ENCODE measurements at regions not wholly inside any gene's neighbourhood (a gene's known extent, or its start where the extent isn't known, plus 50 kb on each side); places are given as distances from the start of the nearest gene placed in this dataset.
"Not testable (repeated sequence)": the region's sequence is repeated elsewhere in the genome, so short reads cannot be mapped to it uniquely, and the experiment has no call there.

DNA sequence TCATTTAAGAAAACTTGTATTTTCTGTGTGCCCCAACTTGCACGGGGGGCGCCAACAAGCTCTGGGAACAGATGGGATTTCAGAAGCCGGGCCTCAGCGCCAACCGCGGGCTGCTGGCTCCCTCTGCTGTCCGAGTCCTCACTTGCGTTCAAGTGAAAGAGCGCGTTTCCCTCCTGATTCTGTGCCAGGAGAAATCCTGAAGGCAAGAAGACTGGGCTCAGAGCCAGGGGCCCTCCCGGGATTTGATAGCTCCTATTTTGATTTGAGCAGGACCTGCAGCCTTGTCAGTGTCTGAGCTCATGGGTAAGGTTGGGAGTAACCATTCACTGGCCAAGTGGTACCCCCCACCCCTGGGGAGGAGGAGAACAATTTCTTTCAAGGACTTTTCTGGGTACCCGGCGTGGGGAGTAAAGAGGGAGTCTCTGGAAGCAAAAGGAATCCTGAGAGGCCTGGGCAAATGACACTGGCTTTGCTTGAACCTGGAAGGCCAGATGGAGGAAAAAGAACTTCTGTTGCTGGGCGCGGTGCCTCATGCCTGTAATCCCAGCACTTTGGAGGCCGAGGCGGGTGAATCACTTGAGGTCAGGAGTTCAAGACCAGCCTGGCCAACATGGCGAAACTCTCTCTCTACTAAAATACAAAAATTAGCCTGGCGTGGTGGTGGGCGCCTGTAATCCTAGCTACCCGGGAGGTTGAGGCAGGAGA lies 179.0 kb upstream of the RGS6 start:
- Mint-ChIP-seq H3K27me3 (no peaks in the 10 kb centered on the region), H3K36me3 (ENCODE audit: insufficient read depth) (no peaks in the 10 kb centered on the region), H3K4me3 (no peak overlapping the region), H3K27ac (ENCODE audit: low read depth) (no peak overlapping the region), H3K4me1 (no peaks in the 10 kb centered on the region), H3K9me3 (no peaks in the 10 kb centered on the region)
- DNase-seq (ENCODE audit: low spot score in 2 of 2) (peak; percentile 54 to 60), ATAC-seq (replicated peaks; ENCODE audit: extremely low read depth, poor library complexity, severe bottlenecking) (no peak)

DNA sequence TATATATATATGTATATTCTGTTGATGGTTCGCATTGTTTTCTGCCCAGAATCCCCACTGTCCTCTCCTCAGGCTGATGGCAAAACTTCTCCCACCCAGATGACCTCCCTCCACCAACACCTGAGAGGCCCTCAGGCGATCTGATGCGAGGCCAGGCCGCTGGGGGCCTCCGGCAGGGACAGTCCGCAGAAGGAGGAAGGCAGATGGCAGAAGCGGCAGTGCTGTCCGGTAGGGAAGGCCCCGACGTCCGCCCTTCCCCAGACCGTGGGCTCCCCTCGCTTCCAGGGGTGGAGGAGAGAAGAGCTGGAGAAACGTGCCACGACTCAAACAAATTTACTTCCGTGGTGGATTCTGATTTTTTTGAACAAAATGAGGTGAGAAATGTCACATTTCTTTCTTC lies 178.3 kb upstream of the RGS6 start:
- DNase-seq (ENCODE audit: low spot score in 2 of 2) (no peak), ATAC-seq (replicated peaks; ENCODE audit: extremely low read depth, poor library complexity, severe bottlenecking) (no peak)
- Mint-ChIP-seq H3K36me3 (ENCODE audit: insufficient read depth) (no peaks in the 10 kb centered on the region), H3K9me3 (no peaks in the 10 kb centered on the region), H3K27me3 (no peaks in the 10 kb centered on the region), H3K4me3 (no peak overlapping the region), H3K27ac (ENCODE audit: low read depth) (no peak overlapping the region), H3K4me1 (no peaks in the 10 kb centered on the region)

DNA sequence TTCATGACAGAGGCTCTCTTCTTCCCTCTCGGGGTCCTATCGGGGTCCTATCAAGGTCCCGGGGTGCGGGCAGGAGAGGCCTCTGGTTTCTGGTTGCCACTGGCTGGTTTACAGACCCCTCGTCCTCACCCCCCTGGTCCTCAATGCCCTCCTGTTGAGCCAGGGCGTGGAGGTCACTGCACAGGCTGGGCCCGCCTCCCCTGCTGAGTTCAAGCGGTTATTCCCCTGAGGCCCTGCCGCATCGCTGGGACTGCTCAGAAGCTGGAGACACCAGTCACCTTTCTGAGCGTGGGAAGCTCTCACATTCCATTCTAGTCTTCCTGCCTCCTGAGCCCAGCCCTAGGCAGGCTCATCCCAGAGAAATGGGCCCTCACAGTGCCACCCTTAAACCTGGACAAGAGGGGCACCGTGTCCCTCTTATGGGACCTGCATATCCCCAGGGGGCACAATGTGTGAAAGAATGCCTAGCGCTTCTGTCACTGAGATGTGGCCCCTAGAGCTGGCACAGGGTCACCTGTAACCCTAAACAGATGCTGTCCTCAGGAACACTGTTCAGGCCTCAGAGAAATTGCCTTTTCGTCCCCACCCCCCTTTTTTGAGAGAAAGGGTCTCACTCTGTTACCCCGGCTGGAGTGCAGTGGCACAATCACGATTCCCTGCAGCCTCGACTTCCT lies 177.7 kb upstream of the RGS6 start:
- no peak for ATAC-seq (replicated peaks; ENCODE audit: extremely low read depth, poor library complexity, severe bottlenecking)
- no peak overlapping the region for H3K27ac Mint-ChIP-seq (ENCODE audit: low read depth)
- H3K4me1 Mint-ChIP-seq, result no peaks in the 10 kb centered on the region
- H3K4me3 Mint-ChIP-seq, result no peak overlapping the region
- no peaks in the 10 kb centered on the region for H3K9me3 Mint-ChIP-seq
- no peaks in the 10 kb centered on the region for H3K36me3 Mint-ChIP-seq (ENCODE audit: insufficient read depth)
- DNase-seq (ENCODE audit: low spot score in 2 of 2), result no peak
- H3K27me3 Mint-ChIP-seq, result no peaks in the 10 kb centered on the region

DNA sequence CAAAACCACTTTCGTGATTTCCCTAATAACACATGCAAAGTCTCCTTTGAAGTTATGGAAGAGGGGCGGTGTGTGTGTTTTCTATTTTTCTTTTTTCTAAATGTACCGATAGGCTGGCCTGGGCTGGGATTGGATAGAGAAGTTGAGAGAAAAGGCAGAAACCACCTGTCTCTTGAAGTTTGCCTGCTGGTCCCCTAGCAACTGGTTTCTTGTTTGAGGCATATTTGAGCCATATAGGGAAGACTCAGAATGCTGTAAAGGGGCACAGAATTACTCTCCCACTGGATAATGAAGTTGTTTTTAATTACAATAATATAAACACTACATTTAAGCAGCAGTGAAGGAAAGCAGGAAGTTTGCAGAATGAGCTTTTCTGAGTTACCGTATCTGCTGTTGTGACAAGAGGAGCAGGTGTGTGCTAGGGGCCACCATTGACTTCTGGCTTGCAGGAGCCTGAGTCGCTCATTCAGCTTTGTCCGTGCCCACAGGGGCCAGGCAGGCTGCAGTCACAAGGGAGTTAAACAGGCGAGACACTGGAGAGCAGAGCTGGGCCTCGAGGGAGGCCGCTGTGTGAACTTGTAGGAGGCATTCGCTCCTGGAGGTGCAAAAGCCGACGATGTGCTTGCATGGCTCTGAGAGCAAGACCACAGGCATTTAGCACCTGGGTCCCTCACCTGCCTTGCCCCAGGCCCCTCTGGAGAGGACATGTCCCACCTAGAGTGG lies 173.8 kb upstream of the RGS6 start:
- Mint-ChIP-seq H3K4me1 (no peaks in the 10 kb centered on the region), H3K4me3 (no peak overlapping the region), H3K9me3 (no peaks in the 10 kb centered on the region), H3K27me3 (peaks cover 14% of the 10 kb centered on the region), H3K36me3 (ENCODE audit: insufficient read depth) (no peaks in the 10 kb centered on the region), H3K27ac (ENCODE audit: low read depth) (no peak overlapping the region)
- ATAC-seq (replicated peaks; ENCODE audit: extremely low read depth, poor library complexity, severe bottlenecking) (no peak), DNase-seq (ENCODE audit: low spot score in 2 of 2) (no peak)

DNA sequence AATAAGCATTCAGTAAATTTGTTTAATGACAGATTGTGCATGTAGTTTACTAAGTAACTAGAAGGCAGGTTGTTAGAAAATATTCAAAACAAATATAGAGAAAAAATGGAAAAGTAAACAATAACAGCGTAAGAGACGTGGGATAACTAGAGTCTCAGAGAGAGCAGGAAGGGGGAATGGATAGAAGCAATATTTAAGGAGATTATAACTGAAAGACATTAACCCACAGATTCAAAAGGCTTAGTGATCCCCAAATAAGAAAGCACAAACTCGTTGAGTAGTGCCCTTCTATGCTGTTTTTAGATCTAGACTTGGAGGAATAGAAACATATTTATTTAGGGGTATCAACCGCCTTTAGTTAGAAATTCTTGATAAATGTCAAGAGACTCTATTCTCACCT lies 169.7 kb upstream of the RGS6 start:
- no peak overlapping the region for H3K4me3 Mint-ChIP-seq
- DNase-seq (ENCODE audit: low spot score in 2 of 2) (no peak), ATAC-seq (replicated peaks; ENCODE audit: extremely low read depth, poor library complexity, severe bottlenecking) (no peak)
- no peaks in the 10 kb centered on the region for H3K36me3 Mint-ChIP-seq (ENCODE audit: insufficient read depth)
- no peaks in the 10 kb centered on the region for H3K4me1 Mint-ChIP-seq
- no peak overlapping the region for H3K27ac Mint-ChIP-seq (ENCODE audit: low read depth)
- H3K9me3 Mint-ChIP-seq, result no peaks in the 10 kb centered on the region
- peaks cover 44% of the 10 kb centered on the region for H3K27me3 Mint-ChIP-seq

DNA sequence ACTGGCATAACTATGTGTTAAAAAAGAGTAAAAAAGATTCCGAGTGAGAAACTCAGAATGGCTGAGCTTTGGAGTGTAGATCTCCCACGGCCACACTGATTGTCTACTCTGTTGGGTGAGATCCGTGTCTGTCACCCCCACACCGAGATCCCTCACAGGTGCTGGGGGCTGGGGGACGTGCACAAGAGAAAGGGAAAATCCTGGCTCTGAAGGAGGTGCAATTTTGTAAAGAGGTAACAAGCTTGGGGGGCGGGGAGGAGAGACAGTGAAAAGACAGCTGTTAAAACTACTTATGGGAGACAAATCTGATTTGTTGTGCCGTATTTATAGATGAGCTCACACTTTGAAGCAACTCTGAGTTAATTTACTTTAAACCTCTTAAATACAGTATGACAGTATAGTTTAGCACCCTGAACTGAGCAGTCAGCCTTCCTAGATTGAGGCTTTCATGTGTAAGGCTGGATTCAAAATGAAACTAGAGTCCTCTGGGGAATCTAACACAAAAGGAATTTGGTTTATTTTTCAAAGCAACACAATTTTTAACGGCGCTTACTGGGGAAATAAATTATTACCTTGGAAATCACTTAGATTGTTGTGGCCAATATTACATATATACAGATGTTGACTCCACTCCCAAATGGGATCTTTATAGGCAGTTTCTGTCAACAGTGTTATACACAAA lies 167.4 kb upstream of the RGS6 start:
- no peaks in the 10 kb centered on the region for H3K9me3 Mint-ChIP-seq
- DNase-seq (ENCODE audit: low spot score in 2 of 2), result no peak
- no peak for ATAC-seq (replicated peaks; ENCODE audit: extremely low read depth, poor library complexity, severe bottlenecking)
- H3K4me1 Mint-ChIP-seq, result no peaks in the 10 kb centered on the region
- H3K27ac Mint-ChIP-seq (ENCODE audit: low read depth), result no peak overlapping the region
- H3K27me3 Mint-ChIP-seq, result peaks cover 44% of the 10 kb centered on the region
- no peak overlapping the region for H3K4me3 Mint-ChIP-seq
- no peaks in the 10 kb centered on the region for H3K36me3 Mint-ChIP-seq (ENCODE audit: insufficient read depth)

DNA sequence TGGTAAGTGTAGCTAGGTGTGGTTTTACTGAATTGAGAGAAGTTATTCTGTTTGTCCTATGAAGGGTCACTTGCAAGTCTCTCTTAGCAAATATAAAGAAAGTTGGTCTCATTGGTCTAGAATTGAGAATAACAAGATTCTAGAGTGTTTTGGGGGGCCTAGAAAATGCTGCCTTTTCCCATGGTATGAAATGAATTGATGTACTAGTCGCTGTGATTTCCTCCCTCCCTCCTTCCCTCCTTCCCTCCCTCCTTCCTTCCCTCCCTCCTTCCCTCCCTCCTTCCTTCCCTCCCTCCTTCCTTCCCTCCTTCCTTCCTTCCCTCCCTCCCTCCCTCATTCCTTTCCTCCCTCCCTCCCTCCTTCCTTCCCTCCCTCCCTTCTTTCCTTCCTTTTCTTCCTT lies 166.7 kb upstream of the RGS6 start:
- Mint-ChIP-seq H3K4me3 (no peak overlapping the region), H3K9me3 (no peaks in the 10 kb centered on the region), H3K4me1 (no peaks in the 10 kb centered on the region), H3K27me3 (peaks cover 44% of the 10 kb centered on the region), H3K36me3 (ENCODE audit: insufficient read depth) (no peaks in the 10 kb centered on the region), H3K27ac (ENCODE audit: low read depth) (no peak overlapping the region)
- ATAC-seq (replicated peaks; ENCODE audit: extremely low read depth, poor library complexity, severe bottlenecking) (no peak), DNase-seq (ENCODE audit: low spot score in 2 of 2) (no peak)

DNA sequence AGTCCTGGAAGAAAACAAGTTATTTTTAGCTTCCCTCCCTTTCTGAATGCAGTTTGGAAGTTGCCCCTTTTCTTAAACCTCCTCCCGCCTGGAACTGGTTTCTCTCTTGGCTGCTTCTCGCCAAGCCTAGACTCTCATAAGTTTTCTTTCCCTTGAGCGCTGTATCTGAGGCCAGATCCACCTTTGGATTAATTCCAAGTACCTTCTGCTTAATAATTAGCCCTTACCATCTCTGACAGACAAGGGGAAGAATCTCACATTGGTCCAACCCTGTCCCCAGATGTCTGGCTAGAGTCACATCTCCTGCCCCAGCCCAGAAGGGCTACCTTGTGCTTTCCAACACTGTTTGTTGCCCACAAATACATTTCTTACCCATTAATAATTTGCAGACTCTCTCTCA lies 161.8 kb upstream of the RGS6 start:
- DNase-seq (ENCODE audit: low spot score in 2 of 2), result no peak
- H3K36me3 Mint-ChIP-seq (ENCODE audit: insufficient read depth), result no peaks in the 10 kb centered on the region
- no peaks in the 10 kb centered on the region for H3K9me3 Mint-ChIP-seq
- H3K27me3 Mint-ChIP-seq, result peaks cover 20% of the 10 kb centered on the region
- no peak overlapping the region for H3K4me3 Mint-ChIP-seq
- ATAC-seq (replicated peaks; ENCODE audit: extremely low read depth, poor library complexity, severe bottlenecking), result no peak
- H3K4me1 Mint-ChIP-seq, result no peaks in the 10 kb centered on the region
- H3K27ac Mint-ChIP-seq (ENCODE audit: low read depth), result no peak overlapping the region

DNA sequence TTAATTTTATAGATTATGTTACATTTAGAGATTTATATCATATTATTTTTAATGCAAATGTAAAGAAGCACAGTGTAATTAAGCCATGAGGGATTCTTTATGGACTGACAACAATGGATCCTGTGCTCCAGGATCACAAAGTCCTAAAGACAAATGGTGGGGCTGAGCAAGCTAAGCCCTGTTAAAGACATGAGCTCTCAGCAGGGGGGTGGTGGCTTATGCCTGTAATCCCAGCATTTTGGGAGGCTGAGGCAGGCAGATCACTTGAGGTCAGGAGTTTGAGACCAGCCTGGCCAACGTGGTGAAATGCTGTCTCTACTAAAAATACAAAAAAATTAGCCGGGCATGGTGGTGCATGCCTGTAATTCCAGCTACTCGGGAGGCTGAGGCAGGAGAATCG lies 160.8 kb upstream of the RGS6 start:
- H3K36me3 Mint-ChIP-seq (ENCODE audit: insufficient read depth); DNase-seq (ENCODE audit: low spot score in 2 of 2); H3K4me3 Mint-ChIP-seq; H3K9me3 Mint-ChIP-seq; H3K27me3 Mint-ChIP-seq; ATAC-seq (replicated peaks; ENCODE audit: extremely low read depth, poor library complexity, severe bottlenecking); H3K27ac Mint-ChIP-seq (ENCODE audit: low read depth); H3K4me1 Mint-ChIP-seq: not testable (repeated sequence)

DNA sequence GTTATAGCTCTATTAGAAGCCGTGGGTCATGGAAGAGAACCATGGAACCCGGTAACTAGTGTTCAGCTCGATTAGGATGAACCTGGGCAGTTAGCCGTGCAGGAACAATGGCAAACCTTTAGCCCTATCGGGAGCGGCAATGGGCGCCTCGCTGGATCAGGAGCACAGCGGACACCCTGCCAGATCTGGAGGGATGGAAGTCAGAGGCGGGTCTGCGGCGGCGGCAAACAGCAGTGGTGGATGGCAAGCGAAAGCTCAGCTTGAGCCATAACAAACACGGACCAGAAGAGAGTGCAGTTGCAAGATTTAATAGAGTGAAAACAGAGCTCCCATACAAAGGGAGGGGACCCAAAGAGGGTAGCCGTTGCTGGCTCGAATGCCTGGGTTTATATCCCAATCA lies 160.2 kb upstream of the RGS6 start:
- not testable (repeated sequence) for H3K4me1 Mint-ChIP-seq; ATAC-seq (replicated peaks; ENCODE audit: extremely low read depth, poor library complexity, severe bottlenecking); H3K27me3 Mint-ChIP-seq; DNase-seq (ENCODE audit: low spot score in 2 of 2); H3K36me3 Mint-ChIP-seq (ENCODE audit: insufficient read depth); H3K9me3 Mint-ChIP-seq; H3K27ac Mint-ChIP-seq (ENCODE audit: low read depth); H3K4me3 Mint-ChIP-seq

DNA sequence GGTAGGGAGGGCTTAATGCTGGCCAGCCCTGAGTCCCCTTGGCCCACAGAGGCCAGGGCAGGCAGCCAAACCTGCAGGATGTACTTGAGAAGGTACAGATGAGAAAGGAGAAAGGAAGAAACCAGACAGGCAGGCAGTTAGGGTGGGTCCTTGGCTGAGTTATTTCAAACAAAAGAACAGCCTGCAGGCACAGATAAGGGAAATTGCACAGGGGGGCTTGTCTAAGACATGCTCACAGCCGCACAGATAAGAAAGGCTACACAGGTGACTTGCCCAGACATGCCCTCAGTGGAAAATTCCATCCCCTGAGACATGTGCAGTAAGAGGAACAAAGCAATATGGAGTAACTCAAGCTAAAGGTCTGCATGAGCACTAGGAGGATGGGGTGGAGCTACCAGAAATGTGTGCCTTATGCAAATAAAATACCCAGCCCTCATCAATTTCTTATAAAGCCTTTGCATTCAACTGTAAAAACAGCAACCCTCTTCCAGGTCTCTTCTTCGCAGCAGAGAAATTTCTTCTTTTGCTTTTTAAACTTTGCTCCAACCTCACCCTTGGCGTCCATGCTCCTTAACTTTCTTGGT lies 158.2 kb upstream of the RGS6 start:
- ATAC-seq (replicated peaks; ENCODE audit: extremely low read depth, poor library complexity, severe bottlenecking) (no peak), DNase-seq (ENCODE audit: low spot score in 2 of 2) (no peak)
- H3K4me3 Mint-ChIP-seq, result no peak overlapping the region
- peaks cover 6% of the 10 kb centered on the region for H3K4me1 Mint-ChIP-seq
- H3K27me3 Mint-ChIP-seq, result peaks cover 10% of the 10 kb centered on the region
- no peaks in the 10 kb centered on the region for H3K36me3 Mint-ChIP-seq (ENCODE audit: insufficient read depth)
- H3K27ac Mint-ChIP-seq (ENCODE audit: low read depth), result no peak overlapping the region
- H3K9me3 Mint-ChIP-seq, result no peaks in the 10 kb centered on the region

DNA sequence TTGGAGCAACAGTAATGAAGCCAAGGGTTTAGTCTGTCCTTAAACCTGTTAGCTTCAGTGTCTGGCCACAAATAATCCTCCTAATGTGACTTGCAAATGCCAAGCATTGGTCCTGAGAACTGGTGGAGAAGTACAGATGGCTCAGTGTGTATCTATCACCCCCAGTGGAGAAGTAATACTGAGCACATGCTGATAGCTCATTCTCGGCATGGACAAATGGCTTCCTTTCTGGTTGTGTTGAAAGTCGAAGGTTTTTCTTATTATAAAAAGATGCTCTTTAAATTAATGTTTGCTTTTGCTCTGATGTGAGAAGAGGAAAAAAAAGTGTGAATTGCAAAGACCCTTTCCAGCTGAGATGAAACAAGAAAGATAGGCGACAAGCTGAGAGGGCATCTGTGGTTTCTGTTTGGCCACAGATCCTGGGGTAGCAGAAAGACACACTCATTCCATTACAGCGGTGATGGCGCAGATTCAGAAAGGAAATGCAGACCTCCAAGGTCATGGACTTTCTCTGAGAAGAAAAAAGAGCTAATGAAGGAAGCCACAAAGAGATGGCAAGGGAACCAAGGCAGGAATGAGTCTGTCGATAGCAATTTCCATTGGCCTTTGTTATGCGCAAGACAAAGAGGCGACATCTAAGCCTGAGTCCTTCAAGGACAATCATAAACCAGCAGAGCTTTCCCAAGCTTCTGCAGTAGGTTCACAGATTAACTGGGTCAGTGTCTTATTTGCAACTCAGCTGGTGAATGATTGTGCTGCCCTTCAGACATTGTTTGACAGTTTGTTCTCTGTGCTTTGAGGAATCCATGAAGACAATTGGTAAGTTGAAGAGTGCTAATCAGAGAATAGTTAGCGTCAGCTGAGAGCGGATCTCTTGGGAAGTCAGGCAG lies 155.5 kb upstream of the RGS6 start:
- Mint-ChIP-seq H3K4me1 (peaks cover 6% of the 10 kb centered on the region), H3K27me3 (peaks cover 32% of the 10 kb centered on the region), H3K4me3 (no peak overlapping the region), H3K27ac (ENCODE audit: low read depth) (no peak overlapping the region), H3K36me3 (ENCODE audit: insufficient read depth) (no peaks in the 10 kb centered on the region), H3K9me3 (no peaks in the 10 kb centered on the region)
- ATAC-seq (replicated peaks; ENCODE audit: extremely low read depth, poor library complexity, severe bottlenecking) (no peak), DNase-seq (ENCODE audit: low spot score in 2 of 2) (no peak)
